GM21367 (cell line): ENCODE measurements at regions not wholly inside any gene's neighbourhood (a gene's known extent, or its start where the extent isn't known, plus 50 kb on each side); places are given as distances from the start of the nearest gene placed in this dataset.

ENCODE experiments used
- ATAC-seq: cut with Tn5 transposase; IDR thresholded peaks from one replicate; pipeline ENCODE4 v1.9.1; 2021; ENCODE audit not compliant: unreplicated experiment

GRCh38 chr18:76255070-76255683 is 239.9 kb downstream of the ZNF516 start:
- ATAC-seq = no peak

- no peak for ATAC-seq
Observed at GRCh38 chr18:76252880-76253279, 242.2 kb downstream of the ZNF516 start.

GRCh38 chr18:76252139-76252538 is 242.9 kb downstream of the ZNF516 start:
- no peak for ATAC-seq

GRCh38 chr18:76251691-76252090 is 243.4 kb downstream of the ZNF516 start:
- no peak for ATAC-seq

GRCh38 chr18:76246590-76246989 is 248.5 kb downstream of the ZNF516 start:
- ATAC-seq = no peak

- ATAC-seq = no peak
Observed at GRCh38 chr18:76234676-76235060, 260.4 kb downstream of the ZNF516 start.

- ATAC-seq = no peak
Observed at GRCh38 chr18:76233876-76234675, 261.0 kb downstream of the ZNF516 start.

- no peak for ATAC-seq
Observed at GRCh38 chr18:76233406-76233805, 261.6 kb downstream of the ZNF516 start.

GRCh38 chr18:76232779-76233178 is 262.3 kb downstream of the ZNF516 start:
- ATAC-seq = no peak

- ATAC-seq = no peak
Observed at GRCh38 chr18:76232010-76232409, 263.0 kb downstream of the ZNF516 start.

- no peak for ATAC-seq
Observed at GRCh38 chr18:76231402-76231801, 263.6 kb downstream of the ZNF516 start.

- ATAC-seq = no peak
Observed at GRCh38 chr18:76230791-76231190, 264.3 kb downstream of the ZNF516 start.

GRCh38 chr18:76228716-76229115 is 266.3 kb downstream of the ZNF516 start:
- ATAC-seq = no peak

GRCh38 chr18:76227759-76228158 is 267.3 kb downstream of the ZNF516 start:
- ATAC-seq = no peak

GRCh38 chr18:76223403-76223802 is 271.6 kb downstream of the ZNF516 start:
- ATAC-seq = no peak

GRCh38 chr18:76219023-76219422 is 276.0 kb downstream of the ZNF516 start:
- ATAC-seq = no peak

- no peak for ATAC-seq
Observed at GRCh38 chr18:76216096-76216495, 278.9 kb downstream of the ZNF516 start.

GRCh38 chr18:76213991-76214390 is 281.1 kb downstream of the ZNF516 start:
- no peak for ATAC-seq

GRCh38 chr18:76212960-76213359 is 282.1 kb downstream of the ZNF516 start:
- ATAC-seq = no peak

GRCh38 chr18:76209597-76209996 is 285.4 kb downstream of the ZNF516 start:
- ATAC-seq = no peak

- no peak for ATAC-seq
Observed at GRCh38 chr18:76208678-76209306, 286.2 kb downstream of the ZNF516 start.

- no peak for ATAC-seq
Observed at GRCh38 chr18:76205906-76206305, 289.1 kb downstream of the ZNF516 start.
